Loucy (cell line): ENCODE measurements at regions not wholly inside any gene's neighbourhood (a gene's known extent, or its start where the extent isn't known, plus 50 kb on each side); places are given as distances from the start of the nearest gene placed in this dataset.

Experiments used
- H2AFZ ChIP-seq: fragments of 200-600 bp; sonication (generic); 2 replicates; pipeline ENCODE4 v1.6.0; 2016; ENCODE audit warnings: antibody characterized with exemption, mild to moderate bottlenecking, low read length, moderate library complexity
- H3F3A ChIP-seq: fragments of 200-600 bp; 2 replicates; pipeline ENCODE4 v1.6.0; 2016; ENCODE audit warnings: antibody characterized with exemption, low read depth, mild to moderate bottlenecking
- H3K27me3 ChIP-seq: fragments of 200-600 bp; sonication (generic); 2 replicates; pipeline ENCODE4 v1.6.1; 2014; ENCODE audit warnings: low read length, mild to moderate bottlenecking; ENCODE audit not compliant: insufficient read depth, poor library complexity, severe bottlenecking
- H3K36me3 ChIP-seq: fragments of 200-600 bp; sonication (generic); 2 replicates; pipeline ENCODE4 v1.6.1; 2016; ENCODE audit warnings: low read length; ENCODE audit not compliant: insufficient read depth
- H3K4me1 ChIP-seq: fragments of 200-600 bp; sonication (generic); 2 replicates; pipeline ENCODE4 v1.5.1; 2014; ENCODE audit warnings: low read length, mild to moderate bottlenecking; ENCODE audit not compliant: insufficient read depth, poor library complexity, severe bottlenecking
- H3K4me2 ChIP-seq: fragments of 200-600 bp; sonication (generic); 2 replicates; pipeline ENCODE4 v1.6.0; 2014; ENCODE audit warnings: antibody characterized with exemption, low read length, low read depth, mild to moderate bottlenecking; ENCODE audit not compliant: poor library complexity, severe bottlenecking
- H3K4me3 ChIP-seq: fragments of 200-600 bp; sonication (generic); 2 replicates; pipeline ENCODE4 v1.5.1; 2014; ENCODE audit warnings: low read length, mild to moderate bottlenecking, mixed read lengths; ENCODE audit not compliant: poor library complexity, severe bottlenecking
- H3K79me2 ChIP-seq: fragments of 200-600 bp; sonication (generic); 2 replicates; pipeline ENCODE4 v1.6.1; 2014; ENCODE audit warnings: low read length; ENCODE audit not compliant: insufficient read depth
- H3K9ac ChIP-seq: fragments of 200-600 bp; sonication (generic); 2 replicates; pipeline ENCODE4 v1.6.0; 2014; ENCODE audit warnings: mild to moderate bottlenecking, low read depth, low read length, moderate library complexity; ENCODE audit not compliant: poor library complexity, severe bottlenecking
- H3K9me2 ChIP-seq: fragments of 200-600 bp; sonication (generic); replicated peaks from 2 replicates; pipeline ENCODE4 v1.6.1; 2016; ENCODE audit warnings: low read depth, low read length, mixed read lengths
- H3K9me3 ChIP-seq: fragments of 200-600 bp; sonication (generic); 2 replicates; pipeline ENCODE4 v1.6.1; 2014; ENCODE audit warnings: mild to moderate bottlenecking, antibody characterized with exemption, low read length, low read depth; ENCODE audit not compliant: insufficient read depth
- H4K20me1 ChIP-seq: fragments of 200-600 bp; sonication (generic); 2 replicates; pipeline ENCODE4 v1.6.0; 2014; ENCODE audit warnings: antibody characterized with exemption, low read length, mild to moderate bottlenecking; ENCODE audit not compliant: insufficient read depth, poor library complexity, severe bottlenecking
- EZH2phosphoT487 ChIP-seq: fragments of 200-600 bp; IDR thresholded peaks from 2 replicates; pipeline ENCODE4 v1.6.1; 2018; ENCODE audit warnings: antibody characterized with exemption, mild to moderate bottlenecking, moderate library complexity, borderline replicate concordance
- TF ChIP-seq, protein P1 (sequence below): fragments of 200-600 bp; sonication (generic); conservative IDR thresholded peaks from 2 replicates; pipeline ENCODE4 v1.5.1; 2014; ENCODE audit warnings: mild to moderate bottlenecking, antibody characterized with exemption, low read length

DNA sequence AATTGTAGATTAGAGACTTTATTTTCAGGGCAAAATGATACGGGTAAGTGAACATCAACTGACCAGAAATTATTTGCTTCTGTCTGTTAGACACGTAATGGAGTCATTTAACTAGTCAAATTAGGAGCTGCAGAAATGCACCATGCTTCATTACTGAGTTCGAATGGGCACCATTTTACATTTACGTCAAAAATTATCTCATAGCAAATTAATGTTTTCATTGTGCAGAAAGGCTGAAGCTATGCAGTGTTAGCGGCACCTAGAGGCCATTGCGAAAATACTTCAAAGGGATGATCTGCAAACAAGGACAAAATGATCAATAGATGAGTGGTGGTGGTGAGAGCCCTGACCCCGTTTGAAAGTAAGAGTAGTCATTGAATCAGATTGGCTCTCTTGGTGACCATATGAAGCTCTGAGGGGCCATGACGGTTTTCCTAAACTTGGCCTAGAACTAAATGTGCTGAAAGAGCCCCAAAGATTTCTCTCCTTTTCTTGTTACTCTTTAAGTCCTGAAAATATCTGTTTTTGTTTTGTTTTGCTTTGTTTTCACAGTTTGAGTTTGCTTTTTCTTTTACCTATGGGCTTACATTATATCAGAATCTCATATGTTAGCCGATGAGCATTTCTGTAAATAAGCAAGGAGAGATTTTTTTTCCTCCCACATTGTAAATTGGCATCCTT, 277.9 kb downstream of the ZNF536 start:
- Histone ChIP-seq H3K36me3 (no peaks in the 10 kb centered on the region), H3F3A (no peaks in the 10 kb centered on the region), H3K4me3 (no peak overlapping the region), H3K79me2 (no peaks in the 10 kb centered on the region), H2AFZ (peak overlapping the region; percentile 79), H3K9me2 (no peaks in the 10 kb centered on the region), H3K4me2 (no peak overlapping the region), H4K20me1 (no peaks in the 10 kb centered on the region), H3K4me1 (no peaks in the 10 kb centered on the region), H3K27me3 (no peaks in the 10 kb centered on the region), H3K9ac (no peak overlapping the region), H3K9me3 (no peaks in the 10 kb centered on the region)
- TF ChIP-seq, protein P1, sequence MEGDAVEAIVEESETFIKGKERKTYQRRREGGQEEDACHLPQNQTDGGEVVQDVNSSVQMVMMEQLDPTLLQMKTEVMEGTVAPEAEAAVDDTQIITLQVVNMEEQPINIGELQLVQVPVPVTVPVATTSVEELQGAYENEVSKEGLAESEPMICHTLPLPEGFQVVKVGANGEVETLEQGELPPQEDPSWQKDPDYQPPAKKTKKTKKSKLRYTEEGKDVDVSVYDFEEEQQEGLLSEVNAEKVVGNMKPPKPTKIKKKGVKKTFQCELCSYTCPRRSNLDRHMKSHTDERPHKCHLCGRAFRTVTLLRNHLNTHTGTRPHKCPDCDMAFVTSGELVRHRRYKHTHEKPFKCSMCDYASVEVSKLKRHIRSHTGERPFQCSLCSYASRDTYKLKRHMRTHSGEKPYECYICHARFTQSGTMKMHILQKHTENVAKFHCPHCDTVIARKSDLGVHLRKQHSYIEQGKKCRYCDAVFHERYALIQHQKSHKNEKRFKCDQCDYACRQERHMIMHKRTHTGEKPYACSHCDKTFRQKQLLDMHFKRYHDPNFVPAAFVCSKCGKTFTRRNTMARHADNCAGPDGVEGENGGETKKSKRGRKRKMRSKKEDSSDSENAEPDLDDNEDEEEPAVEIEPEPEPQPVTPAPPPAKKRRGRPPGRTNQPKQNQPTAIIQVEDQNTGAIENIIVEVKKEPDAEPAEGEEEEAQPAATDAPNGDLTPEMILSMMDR, result peak; percentile 98
- TF ChIP-seq EZH2phosphoT487, result no peak

DNA sequence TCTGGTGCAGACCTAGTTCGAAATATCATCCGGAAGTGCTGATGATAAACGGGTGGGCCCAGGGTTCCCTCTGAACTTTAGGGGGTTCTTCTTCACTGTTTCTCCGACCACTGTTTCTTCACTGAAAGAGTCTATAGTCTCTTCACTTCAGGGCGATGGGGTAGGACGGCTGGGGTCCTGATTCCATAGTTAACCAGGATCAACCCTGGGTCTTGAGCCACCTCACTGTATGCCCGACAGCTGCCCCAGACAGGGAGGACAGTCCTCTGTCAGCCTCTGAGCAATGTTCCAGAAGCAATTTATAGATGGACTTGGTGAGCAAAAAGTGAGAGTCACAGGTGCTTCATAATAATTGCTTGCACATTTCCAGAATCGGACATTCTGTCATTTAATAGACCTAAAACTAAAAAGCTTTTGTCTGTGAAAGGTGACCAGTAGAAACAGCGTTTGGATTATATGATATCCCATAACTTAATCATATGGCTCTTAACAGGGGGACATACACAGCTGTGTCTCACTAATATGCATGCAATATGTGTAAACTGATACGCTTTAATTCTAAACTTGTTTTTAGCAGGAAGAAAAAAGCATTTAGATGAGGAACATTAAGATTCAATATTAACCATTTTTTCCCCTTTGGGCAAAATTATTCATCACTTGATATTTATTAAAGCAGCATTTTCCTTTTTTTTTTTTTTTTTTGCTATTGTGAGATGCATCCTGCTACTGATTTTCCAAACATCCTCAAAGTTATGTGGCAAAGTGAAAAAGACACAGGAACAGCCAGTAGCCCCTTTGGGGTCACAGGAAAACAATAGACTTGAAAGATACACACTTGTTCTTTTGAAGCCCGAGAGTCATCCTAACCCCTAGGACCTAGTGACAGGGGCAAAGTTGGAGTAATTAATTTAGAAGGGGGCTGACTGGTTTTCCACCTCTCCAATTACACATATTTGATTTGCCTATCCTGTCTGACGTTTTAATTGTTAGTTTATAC, 277.0 kb downstream of the ZNF536 start:
- no peaks in the 10 kb centered on the region for H3K4me1 ChIP-seq
- H3K9me3 ChIP-seq, result no peaks in the 10 kb centered on the region
- peak overlapping the region; percentile 79 for H2AFZ ChIP-seq
- H4K20me1 ChIP-seq, result no peaks in the 10 kb centered on the region
- H3K4me2 ChIP-seq, result no peak overlapping the region
- H3K9me2 ChIP-seq, result no peaks in the 10 kb centered on the region
- no peak overlapping the region for H3K4me3 ChIP-seq
- H3K27me3 ChIP-seq, result no peaks in the 10 kb centered on the region
- no peaks in the 10 kb centered on the region for H3K36me3 ChIP-seq
- no peak overlapping the region for H3K9ac ChIP-seq
- H3K79me2 ChIP-seq, result no peaks in the 10 kb centered on the region
- no peaks in the 10 kb centered on the region for H3F3A ChIP-seq
- TF ChIP-seq, protein P1, result no peak
- no peak for TF ChIP-seq EZH2phosphoT487

DNA sequence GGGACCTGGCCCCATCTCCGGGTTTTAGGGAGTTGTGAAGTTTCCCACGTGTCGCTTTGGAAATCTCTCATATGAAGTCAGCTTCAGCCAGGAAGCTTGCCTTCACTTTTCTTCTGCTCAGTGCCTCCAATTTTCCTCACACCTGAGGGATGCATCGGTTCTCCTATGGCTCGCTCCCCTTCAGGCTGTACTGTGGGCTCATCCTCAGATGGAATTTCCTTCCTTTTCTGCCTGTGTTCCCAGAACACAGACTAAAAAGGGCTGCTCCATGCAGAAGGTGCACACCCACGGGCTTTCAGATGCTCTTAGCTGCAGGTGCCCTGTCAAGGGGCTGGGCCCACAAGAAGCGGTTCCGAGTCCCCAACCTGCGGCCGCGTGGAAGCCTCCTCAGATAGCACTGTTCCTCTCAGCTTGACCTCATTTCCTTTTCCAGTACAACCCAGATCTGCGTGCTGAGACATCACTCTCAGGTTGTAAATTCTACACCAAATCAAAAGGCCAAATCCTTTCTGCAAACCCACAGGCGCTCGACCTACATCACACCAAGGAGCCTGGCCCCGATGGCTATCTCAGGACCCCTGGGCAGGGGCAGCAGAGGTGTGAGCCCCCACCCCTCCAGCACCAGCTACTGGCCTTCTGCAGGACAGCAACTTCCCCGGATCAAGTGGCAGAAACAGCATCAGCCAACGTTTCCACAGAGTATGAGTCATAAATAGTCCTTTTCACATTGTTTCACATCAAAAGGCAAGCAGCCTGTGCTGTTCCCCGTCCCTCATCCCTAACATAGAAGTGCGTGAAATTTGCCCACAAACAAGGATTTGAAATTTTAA, 275.9 kb downstream of the ZNF536 start:
- H2AFZ ChIP-seq, result no peak overlapping the region
- H3K4me2 ChIP-seq, result no peak overlapping the region
- H3K36me3 ChIP-seq, result no peaks in the 10 kb centered on the region
- no peak overlapping the region for H3K9ac ChIP-seq
- H3F3A ChIP-seq, result no peaks in the 10 kb centered on the region
- no peaks in the 10 kb centered on the region for H3K9me2 ChIP-seq
- no peaks in the 10 kb centered on the region for H3K79me2 ChIP-seq
- H3K27me3 ChIP-seq, result no peaks in the 10 kb centered on the region
- no peaks in the 10 kb centered on the region for H3K4me1 ChIP-seq
- H3K4me3 ChIP-seq, result no peak overlapping the region
- H4K20me1 ChIP-seq, result no peaks in the 10 kb centered on the region
- TF ChIP-seq EZH2phosphoT487, result no peak
- TF ChIP-seq, protein P1, result no peak
- no peaks in the 10 kb centered on the region for H3K9me3 ChIP-seq
